HepG2 (cell line): ENCODE measurements at regions not wholly inside any gene's neighbourhood (a gene's known extent, or its start where the extent isn't known, plus 50 kb on each side); places are given as distances from the start of the nearest gene placed in this dataset.

Source experiments
- ATF2 ChIP-seq: sonication (generic); formaldehyde crosslinking; IDR thresholded peaks from 2 replicates; pipeline ENCODE4 v1.4.0; 2020; ENCODE audit warnings: missing genetic modification reagents
- CTCF ChIP-seq: sonication (generic); formaldehyde crosslinking; IDR thresholded peaks from 2 replicates; pipeline ENCODE4 v1.5.0; 2020; ENCODE audit warnings: mild to moderate bottlenecking, missing genetic modification reagents, moderate library complexity
- DMAP1 ChIP-seq: IDR thresholded peaks from 2 replicates; pipeline ENCODE4 v1.6.1; 2016
- EP300 ChIP-seq, 3 experiments: sonication (generic) in 1 of 3; formaldehyde crosslinking in 1 of 3; IDR thresholded peaks; 2 replicates each; pipeline versions ENCODE4 v1.5.1 to v1.6.1; 2011 to 2020; ENCODE audit warnings: low read depth in 2 of 3, low read length in 2 of 3, borderline replicate concordance in 1 of 3, improper control_type of control experiment in 1 of 3, mild to moderate bottlenecking in 1 of 3, missing genetic modification reagents in 1 of 3, moderate library complexity in 1 of 3
- GATAD1 ChIP-seq: IDR thresholded peaks from 2 replicates; pipeline ENCODE4 v1.6.1; 2016; ENCODE audit warnings: missing genetic modification reagents, missing compliant biosample characterization
- GTF3A ChIP-seq: sonication (generic); formaldehyde crosslinking; conservative IDR thresholded peaks from 2 replicates; pipeline ENCODE4 v1.4.0; 2020; ENCODE audit warnings: mild to moderate bottlenecking, missing genetic modification reagents
- GZF1 ChIP-seq: sonication (generic); formaldehyde crosslinking; IDR thresholded peaks from 2 replicates; pipeline ENCODE4 v1.5.1; 2020; ENCODE audit warnings: mild to moderate bottlenecking, missing genetic modification reagents
- HIC2 ChIP-seq: sonication (generic); formaldehyde crosslinking; IDR thresholded peaks from 2 replicates; pipeline ENCODE4 v1.9.0; 2022; ENCODE audit warnings: low read depth, missing genetic modification reagents
- HOXA3 ChIP-seq: sonication (generic); formaldehyde crosslinking; IDR thresholded peaks from 2 replicates; pipeline ENCODE4 v1.5.0; 2020; ENCODE audit warnings: missing genetic modification reagents
- HOXA5 ChIP-seq: sonication (generic); formaldehyde crosslinking; IDR thresholded peaks from 2 replicates; pipeline ENCODE4 v1.4.0; 2020; ENCODE audit warnings: missing genetic modification reagents
- MXD3 ChIP-seq: IDR thresholded peaks from 2 replicates; pipeline ENCODE4 v1.6.1; 2016; ENCODE audit warnings: mild to moderate bottlenecking, missing biosample characterization, missing genetic modification reagents
- NFKB2 ChIP-seq: sonication (generic); formaldehyde crosslinking; IDR thresholded peaks from 2 replicates; pipeline ENCODE4 v1.4.0; 2020; ENCODE audit warnings: missing genetic modification reagents, borderline replicate concordance
- NKX3-1 ChIP-seq: sonication (generic); formaldehyde crosslinking; IDR thresholded peaks from 2 replicates; pipeline ENCODE4 v1.5.0; 2020; ENCODE audit warnings: missing genetic modification reagents
- PHF8 ChIP-seq: sonication (generic); formaldehyde crosslinking; IDR thresholded peaks from 2 replicates; pipeline ENCODE4 v1.5.0; 2020; ENCODE audit warnings: missing genetic modification reagents
- RBM39 ChIP-seq: fragments of 200-400 bp; formaldehyde crosslinking; IDR thresholded peaks from one replicate; pipeline ENCODE4 v1.6.1; 2018; ENCODE audit warnings: antibody characterized with exemption, mild to moderate bottlenecking, low read depth, low read length; ENCODE audit not compliant: poor library complexity, severe bottlenecking
- RFX5 ChIP-seq: IDR thresholded peaks from 2 replicates; pipeline ENCODE4 v1.6.1; 2011; ENCODE audit warnings: low read depth, low read length, improper control_type of control experiment
- RFXAP ChIP-seq: sonication (generic); formaldehyde crosslinking; IDR thresholded peaks from 2 replicates; pipeline ENCODE4 v1.4.0; 2020; ENCODE audit warnings: missing genetic modification reagents, borderline replicate concordance
- TFDP1 ChIP-seq: IDR thresholded peaks from 2 replicates; pipeline ENCODE4 v1.6.1; 2016; ENCODE audit warnings: missing compliant biosample characterization, missing genetic modification reagents, borderline replicate concordance
- ZBTB26 ChIP-seq: IDR thresholded peaks from 2 replicates; pipeline ENCODE4 v1.6.1; 2016; ENCODE audit warnings: missing compliant biosample characterization, missing genetic modification reagents, borderline replicate concordance
- ZNF580 ChIP-seq: IDR thresholded peaks from 2 replicates; pipeline ENCODE4 v1.6.1; 2016; ENCODE audit warnings: low read depth, borderline replicate concordance
- ZSCAN9 ChIP-seq: IDR thresholded peaks from 2 replicates; pipeline ENCODE4 v1.6.1; 2016; ENCODE audit warnings: borderline replicate concordance

GRCh38 chr7:131076711-131077181, 250.9 kb upstream of the MKLN1 start (continued):
- no peak for TF ChIP-seq CTCF
- TF ChIP-seq HOXA5 (CRISPR knock-in tag) = peak; percentile 56; the same call in 1 of the 2 replicates
- no peak for TF ChIP-seq RFX5
- no peak for TF ChIP-seq GZF1 (CRISPR knock-in tag)
- no peak for TF ChIP-seq MXD3 (CRISPR knock-in tag)
- TF ChIP-seq NFKB2 (CRISPR knock-in tag) = no peak
- peak; percentile 58; the same call in 1 of the 2 replicates for TF ChIP-seq ZSCAN9 (CRISPR knock-in tag)
- TF ChIP-seq NKX3-1 (CRISPR knock-in tag) = 0 out of 2 replicates have a peak, but pooled peaks have one; percentile 45
- TF ChIP-seq ATF2 (CRISPR knock-in tag) = peak; percentile 71
- no peak for TF ChIP-seq TFDP1
- no peak for TF ChIP-seq HIC2 (CRISPR knock-in tag)
- TF ChIP-seq EP300 (IDR thresholded peaks at IDR 0.05; ENCODE audit: low read depth in 2 of 2, low read length in 2 of 2) = peak in 1 of 2 experiments; percentile 92; a peak in 2 of 4 replicates
- peak; percentile 81; the same call in 1 of the 2 replicates for TF ChIP-seq EP300 (CRISPR knock-in tag; IDR thresholded peaks at IDR 0.05; ENCODE audit: borderline replicate concordance)
- TF ChIP-seq RFXAP (CRISPR knock-in tag) = peak; percentile 43; the same call in 1 of the 2 replicates
- peak; percentile 34; the same call in 1 of the 2 replicates for TF ChIP-seq GATAD1 (CRISPR knock-in tag)
- peak; percentile 79 for TF ChIP-seq HOXA3 (CRISPR knock-in tag)
- TF ChIP-seq ZBTB26 (CRISPR knock-in tag) = 0 out of 2 replicates have a peak, but pooled peaks have one; percentile 36
- no peak for TF ChIP-seq RBM39
- no peak; the same call in 1 of the 2 replicates for TF ChIP-seq PHF8
- TF ChIP-seq GTF3A (CRISPR knock-in tag) = no peak
- peak; percentile 70; the same call in 1 of the 2 replicates for TF ChIP-seq ZNF580
- peak; percentile 41 for TF ChIP-seq DMAP1 (CRISPR knock-in tag)
